Neural crest cell (in vitro differentiated cells): ENCODE measurements at regions not wholly inside any gene's neighbourhood (a gene's known extent, or its start where the extent isn't known, plus 50 kb on each side); places are given as distances from the start of the nearest gene placed in this dataset.

Experiments used
- DNase-seq: peaks from one replicate; pipeline ENCODE4 v3.0.0; 2021; ENCODE audit warnings: low read depth, mixed read lengths, low spot score
- H3K27ac Mint-ChIP-seq: one replicate; pipeline ENCODE4 v1.8.0; 2021; ENCODE audit warnings: mild to moderate bottlenecking, mixed read lengths; ENCODE audit not compliant: unreplicated experiment
- H3K27me3 Mint-ChIP-seq: 2 replicates; pipeline ENCODE4 v1.8.0; 2021; ENCODE audit warnings: low read depth, mild to moderate bottlenecking, mixed read lengths
- H3K36me3 Mint-ChIP-seq: 2 replicates; pipeline ENCODE4 v1.8.0; 2021; ENCODE audit warnings: low read depth, mild to moderate bottlenecking, mixed read lengths
- H3K4me1 Mint-ChIP-seq: 2 replicates; pipeline ENCODE4 v1.8.0; 2021; ENCODE audit warnings: mixed read lengths
- H3K4me3 Mint-ChIP-seq: one replicate; pipeline ENCODE4 v1.8.0; 2021; ENCODE audit warnings: mild to moderate bottlenecking, mixed read lengths
- H3K9me3 Mint-ChIP-seq: 2 replicates; pipeline ENCODE4 v1.8.0; 2021; ENCODE audit warnings: mixed read lengths
- CTCF ChIP-seq: fragments of 200-600 bp; sonication (generic); conservative IDR thresholded peaks from 2 replicates; pipeline ENCODE4 v1.5.0; 2021; ENCODE audit warnings: antibody characterized with exemption, mild to moderate bottlenecking

- Mint-ChIP-seq H3K4me1 (no peaks in the 10 kb centered on the region), H3K36me3 (no peaks in the 10 kb centered on the region), H3K27ac (no peak overlapping the region), H3K4me3 (no peak overlapping the region), H3K9me3 (no peaks in the 10 kb centered on the region), H3K27me3 (no peaks in the 10 kb centered on the region)
- no peak for DNase-seq
- TF ChIP-seq CTCF: no peak
Measured at GRCh38 chr13:62043600-62043999, 628.0 kb upstream of the PCDH20 start.

- TF ChIP-seq CTCF: no peak
- DNase-seq: no peak
- H3K36me3 Mint-ChIP-seq: no peaks in the 10 kb centered on the region
- no peaks in the 10 kb centered on the region for H3K27me3 Mint-ChIP-seq
- H3K4me3 Mint-ChIP-seq: no peak overlapping the region
- no peaks in the 10 kb centered on the region for H3K4me1 Mint-ChIP-seq
- H3K9me3 Mint-ChIP-seq: no peaks in the 10 kb centered on the region
- no peak overlapping the region for H3K27ac Mint-ChIP-seq
Measured at GRCh38 chr13:62040806-62041205, 625.2 kb upstream of the PCDH20 start.

- Mint-ChIP-seq H3K4me3 (no peak overlapping the region), H3K36me3 (no peaks in the 10 kb centered on the region), H3K27ac (no peak overlapping the region), H3K4me1 (no peaks in the 10 kb centered on the region), H3K9me3 (no peaks in the 10 kb centered on the region), H3K27me3 (no peaks in the 10 kb centered on the region)
- DNase-seq: no peak
- TF ChIP-seq CTCF: no peak
Measured at GRCh38 chr13:62040078-62040477, 624.4 kb upstream of the PCDH20 start.

GRCh38 chr13:62038214-62038613, 622.6 kb upstream of the PCDH20 start:
- DNase-seq: no peak

GRCh38 chr13:62035981-62036380, 620.3 kb upstream of the PCDH20 start:
- H3K27me3 Mint-ChIP-seq: no peaks in the 10 kb centered on the region
- DNase-seq: no peak
- peaks cover 4% of the 10 kb centered on the region for H3K4me1 Mint-ChIP-seq
- H3K9me3 Mint-ChIP-seq: no peaks in the 10 kb centered on the region
- H3K27ac Mint-ChIP-seq: no peak overlapping the region
- no peak overlapping the region for H3K4me3 Mint-ChIP-seq
- TF ChIP-seq CTCF: no peak
- H3K36me3 Mint-ChIP-seq: no peaks in the 10 kb centered on the region

More at GRCh38 chr13:62038214-62038613, 622.6 kb upstream of the PCDH20 start:
- H3K4me1 Mint-ChIP-seq: peaks cover 4% of the 10 kb centered on the region
- no peaks in the 10 kb centered on the region for H3K9me3 Mint-ChIP-seq
- TF ChIP-seq CTCF: no peak
- no peaks in the 10 kb centered on the region for H3K27me3 Mint-ChIP-seq
- H3K4me3 Mint-ChIP-seq: no peak overlapping the region
- no peaks in the 10 kb centered on the region for H3K36me3 Mint-ChIP-seq
- no peak overlapping the region for H3K27ac Mint-ChIP-seq

- peaks cover 4% of the 10 kb centered on the region for H3K4me1 Mint-ChIP-seq
- no peaks in the 10 kb centered on the region for H3K9me3 Mint-ChIP-seq
- no peak for DNase-seq
- H3K4me3 Mint-ChIP-seq: no peak overlapping the region
- no peaks in the 10 kb centered on the region for H3K27me3 Mint-ChIP-seq
- no peaks in the 10 kb centered on the region for H3K36me3 Mint-ChIP-seq
- TF ChIP-seq CTCF: no peak
- H3K27ac Mint-ChIP-seq: no peak overlapping the region
Measured at GRCh38 chr13:62033934-62034333, 618.3 kb upstream of the PCDH20 start.
